PC-9 (cell line): ENCODE measurements at regions not wholly inside any gene's neighbourhood (a gene's known extent, or its start where the extent isn't known, plus 50 kb on each side); places are given as distances from the start of the nearest gene placed in this dataset.

Source experiments
- EZH2 ChIP-seq: fragments of 200-600 bp; sonication (generic); IDR thresholded peaks from 2 replicates; pipeline ENCODE4 v1.8.0; 2017; ENCODE audit warnings: antibody characterized with exemption, low read depth
- TF ChIP-seq, protein P1 (sequence below): fragments of 200-600 bp; sonication (generic); conservative IDR thresholded peaks from 2 replicates; pipeline ENCODE4 v1.6.1; 2017; ENCODE audit warnings: mixed run types, antibody characterized with exemption, mild to moderate bottlenecking, moderate library complexity

DNA sequence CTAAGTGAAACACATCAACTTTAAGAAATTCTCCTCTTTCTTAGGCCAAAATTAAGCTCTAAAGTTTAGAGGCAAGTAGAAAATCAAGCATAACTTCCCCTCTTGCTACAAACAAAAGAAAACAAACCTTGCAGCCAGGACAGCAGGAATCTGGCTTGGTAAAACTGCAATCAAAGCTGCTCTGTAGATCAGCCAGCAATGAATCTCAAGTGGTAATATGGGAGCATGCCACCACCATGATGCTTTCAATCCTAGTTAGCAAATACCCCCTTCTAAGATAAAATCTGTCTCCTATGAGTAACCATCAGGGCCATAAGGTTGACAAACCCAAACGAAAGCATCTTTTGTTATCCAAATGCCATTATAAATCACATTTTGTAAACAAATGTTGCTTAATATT is 208.3 kb upstream of the PLSCR5 start:
- TF ChIP-seq, protein P1, sequence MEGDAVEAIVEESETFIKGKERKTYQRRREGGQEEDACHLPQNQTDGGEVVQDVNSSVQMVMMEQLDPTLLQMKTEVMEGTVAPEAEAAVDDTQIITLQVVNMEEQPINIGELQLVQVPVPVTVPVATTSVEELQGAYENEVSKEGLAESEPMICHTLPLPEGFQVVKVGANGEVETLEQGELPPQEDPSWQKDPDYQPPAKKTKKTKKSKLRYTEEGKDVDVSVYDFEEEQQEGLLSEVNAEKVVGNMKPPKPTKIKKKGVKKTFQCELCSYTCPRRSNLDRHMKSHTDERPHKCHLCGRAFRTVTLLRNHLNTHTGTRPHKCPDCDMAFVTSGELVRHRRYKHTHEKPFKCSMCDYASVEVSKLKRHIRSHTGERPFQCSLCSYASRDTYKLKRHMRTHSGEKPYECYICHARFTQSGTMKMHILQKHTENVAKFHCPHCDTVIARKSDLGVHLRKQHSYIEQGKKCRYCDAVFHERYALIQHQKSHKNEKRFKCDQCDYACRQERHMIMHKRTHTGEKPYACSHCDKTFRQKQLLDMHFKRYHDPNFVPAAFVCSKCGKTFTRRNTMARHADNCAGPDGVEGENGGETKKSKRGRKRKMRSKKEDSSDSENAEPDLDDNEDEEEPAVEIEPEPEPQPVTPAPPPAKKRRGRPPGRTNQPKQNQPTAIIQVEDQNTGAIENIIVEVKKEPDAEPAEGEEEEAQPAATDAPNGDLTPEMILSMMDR: no peak
- no peak for TF ChIP-seq EZH2
